GM10266 (cell line): ENCODE measurements at regions not wholly inside any gene's neighbourhood (a gene's known extent, or its start where the extent isn't known, plus 50 kb on each side); places are given as distances from the start of the nearest gene placed in this dataset.

Experiments
- DNase-seq: peaks from one replicate; pipeline ENCODE4 v3.0.0; 2012; ENCODE audit errors: extremely low spot score
- TF ChIP-seq, protein P1 (sequence below): IDR thresholded peaks from 2 replicates; pipeline ENCODE4 v1.5.1; 2012; ENCODE audit warnings: mild to moderate bottlenecking, low read depth; ENCODE audit not compliant: control insufficient read depth, insufficient read depth; ENCODE audit errors: missing control alignments

- no peak for DNase-seq
- TF ChIP-seq, protein P1, sequence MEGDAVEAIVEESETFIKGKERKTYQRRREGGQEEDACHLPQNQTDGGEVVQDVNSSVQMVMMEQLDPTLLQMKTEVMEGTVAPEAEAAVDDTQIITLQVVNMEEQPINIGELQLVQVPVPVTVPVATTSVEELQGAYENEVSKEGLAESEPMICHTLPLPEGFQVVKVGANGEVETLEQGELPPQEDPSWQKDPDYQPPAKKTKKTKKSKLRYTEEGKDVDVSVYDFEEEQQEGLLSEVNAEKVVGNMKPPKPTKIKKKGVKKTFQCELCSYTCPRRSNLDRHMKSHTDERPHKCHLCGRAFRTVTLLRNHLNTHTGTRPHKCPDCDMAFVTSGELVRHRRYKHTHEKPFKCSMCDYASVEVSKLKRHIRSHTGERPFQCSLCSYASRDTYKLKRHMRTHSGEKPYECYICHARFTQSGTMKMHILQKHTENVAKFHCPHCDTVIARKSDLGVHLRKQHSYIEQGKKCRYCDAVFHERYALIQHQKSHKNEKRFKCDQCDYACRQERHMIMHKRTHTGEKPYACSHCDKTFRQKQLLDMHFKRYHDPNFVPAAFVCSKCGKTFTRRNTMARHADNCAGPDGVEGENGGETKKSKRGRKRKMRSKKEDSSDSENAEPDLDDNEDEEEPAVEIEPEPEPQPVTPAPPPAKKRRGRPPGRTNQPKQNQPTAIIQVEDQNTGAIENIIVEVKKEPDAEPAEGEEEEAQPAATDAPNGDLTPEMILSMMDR = no peak
These were observed 51.6 kb upstream of the FHL2 start for GRCh38 chr2:105450471-105450870.

- no peak for DNase-seq
- TF ChIP-seq, protein P1 = no peak
These were observed 50.2 kb upstream of the FHL2 start for GRCh38 chr2:105449076-105449475.
